Thoracic aorta (tissue), 2 donors: ENCODE measurements at regions not wholly inside any gene's neighbourhood (a gene's known extent, or its start where the extent isn't known, plus 50 kb on each side); places are given as distances from the start of the nearest gene placed in this dataset.

ENCODE experiments used
- ATAC-seq: fragments of 150-250 bp; one replicate; pipeline ENCODE4 v1.8.0; 2017; ENCODE audit warnings: low read depth; ENCODE audit not compliant: insufficient number of reproducible peaks, low FRiP score
- DNase-seq: peaks from one replicate; pipeline ENCODE4 v3.0.0-alpha.2; 2020; ENCODE audit warnings: low spot score
- H3K27ac ChIP-seq, 2 donors: fragments of 200-600 bp; sonication (generic); 1 replicate in 1 of 2; 2 replicates in 1 of 2; pipeline ENCODE4 v1.5.1; 2016; ENCODE audit warnings: mild to moderate bottlenecking in 2 of 2, moderate library complexity in 2 of 2
- H3K27me3 ChIP-seq: fragments of 200-600 bp; sonication (generic); replicated peaks from 2 replicates; pipeline ENCODE4 v1.6.0; 2016; ENCODE audit warnings: mild to moderate bottlenecking; ENCODE audit not compliant: insufficient read depth
- H3K36me3 ChIP-seq: fragments of 200-600 bp; sonication (generic); one replicate; pipeline ENCODE4 v1.5.1; 2016
- H3K4me1 ChIP-seq, 2 donors: fragments of 200-600 bp; sonication (generic); 1 replicate in 1 of 2; 2 replicates in 1 of 2; pipeline versions ENCODE4 v1.5.1 to v1.6.0; 2016; ENCODE audit warnings: low read depth in 2 of 2, mild to moderate bottlenecking in 1 of 2; ENCODE audit not compliant: control insufficient read depth in 1 of 2
- H3K4me3 ChIP-seq: fragments of 200-600 bp; sonication (generic); 2 replicates; pipeline ENCODE4 v1.5.1; 2016; ENCODE audit warnings: mild to moderate bottlenecking
- H3K9me3 ChIP-seq: fragments of 200-600 bp; sonication (generic); 2 replicates; pipeline ENCODE4 v1.5.1; 2016
- CTCF ChIP-seq: fragments of 200-600 bp; sonication (generic); IDR thresholded peaks from one replicate; pipeline ENCODE4 v1.5.1; 2019; ENCODE audit warnings: antibody characterized with exemption

- ATAC-seq: no peak
- H3K36me3 ChIP-seq: no peaks in the 10 kb centered on the region
- H3K9me3 ChIP-seq: no peaks in the 10 kb centered on the region
- H3K27me3 ChIP-seq: no peaks in the 10 kb centered on the region
- H3K4me3 ChIP-seq: no peak overlapping the region
- H3K27ac ChIP-seq: no peak overlapping the region
- no peak for DNase-seq
- no peak for TF ChIP-seq CTCF
- H3K4me1 ChIP-seq: peaks cover 10 to 30% of the 10 kb centered on the region in 2 donors
Measured at GRCh38 chr5:33305572-33305971, 135.2 kb upstream of the TARS1 start.

GRCh38 chr5:33306758-33307157, 134.0 kb upstream of the TARS1 start:
- peaks cover 10 to 29% of the 10 kb centered on the region in 2 donors for H3K4me1 ChIP-seq
- H3K36me3 ChIP-seq: no peaks in the 10 kb centered on the region
- DNase-seq (no peak), ATAC-seq (peak; percentile 59)
- no peaks in the 10 kb centered on the region for H3K9me3 ChIP-seq
- no peak overlapping the region for H3K4me3 ChIP-seq
- TF ChIP-seq CTCF: no peak
- H3K27me3 ChIP-seq: no peaks in the 10 kb centered on the region
- H3K27ac ChIP-seq: peak overlapping the region in 1 of 2 donors; percentile 24

GRCh38 chr5:33308586-33308985, 132.2 kb upstream of the TARS1 start:
- H3K4me1 ChIP-seq: peaks cover 10 to 34% of the 10 kb centered on the region in 2 donors

GRCh38 chr5:33309068-33309467, 131.7 kb upstream of the TARS1 start:
- DNase-seq: no peak
- H3K27me3 ChIP-seq: no peaks in the 10 kb centered on the region
- no peak overlapping the region for H3K4me3 ChIP-seq
- peaks cover 10 to 34% of the 10 kb centered on the region in 2 donors for H3K4me1 ChIP-seq
- no peak for TF ChIP-seq CTCF
- H3K27ac ChIP-seq: no peak overlapping the region
- no peaks in the 10 kb centered on the region for H3K36me3 ChIP-seq
- no peak for ATAC-seq
- no peaks in the 10 kb centered on the region for H3K9me3 ChIP-seq

More at GRCh38 chr5:33308586-33308985, 132.2 kb upstream of the TARS1 start:
- H3K9me3 ChIP-seq: no peaks in the 10 kb centered on the region
- H3K4me3 ChIP-seq: no peak overlapping the region
- ATAC-seq (no peak), DNase-seq (no peak)
- no peak for TF ChIP-seq CTCF
- no peaks in the 10 kb centered on the region for H3K36me3 ChIP-seq
- H3K27ac ChIP-seq: no peak overlapping the region
- H3K27me3 ChIP-seq: no peaks in the 10 kb centered on the region

- H3K4me3 ChIP-seq: no peak overlapping the region
- ATAC-seq (no peak), DNase-seq (no peak)
- no peaks in the 10 kb centered on the region for H3K9me3 ChIP-seq
- H3K27me3 ChIP-seq: no peaks in the 10 kb centered on the region
- H3K27ac ChIP-seq: no peak overlapping the region
- no peaks in the 10 kb centered on the region for H3K36me3 ChIP-seq
- peaks cover 10 to 34% of the 10 kb centered on the region in 2 donors for H3K4me1 ChIP-seq
- no peak for TF ChIP-seq CTCF
Measured at GRCh38 chr5:33309536-33310345, 131.0 kb upstream of the TARS1 start.
